SK-N-SH (cell line): ENCODE measurements at regions not wholly inside any gene's neighbourhood (a gene's known extent, or its start where the extent isn't known, plus 50 kb on each side); places are given as distances from the start of the nearest gene placed in this dataset.

ENCODE experiments used
- CTCF ChIP-seq: fragments of 200-600 bp; sonication (generic); IDR thresholded peaks from 2 replicates; pipeline ENCODE4 v1.6.1; 2017; ENCODE audit warnings: antibody characterized with exemption, mild to moderate bottlenecking, moderate library complexity
- EP300 ChIP-seq, 2 experiments: IDR thresholded peaks; 2 replicates each; pipeline versions ENCODE4 v1.4.0 to v1.6.1; 2012; ENCODE audit warnings: borderline replicate concordance in 1 of 2, low read depth in 1 of 2, low read length in 1 of 2
- PBX3 ChIP-seq: IDR thresholded peaks from 2 replicates; pipeline ENCODE4; 2012
- POLR2AphosphoS5 ChIP-seq: IDR thresholded peaks from 2 replicates; pipeline ENCODE4 v1.6.1; 2012; ENCODE audit warnings: low read depth, low read length
- SIN3A ChIP-seq: IDR thresholded peaks from 2 replicates; pipeline ENCODE4 v1.6.1; 2012; ENCODE audit warnings: low read depth, mild to moderate bottlenecking, low read length, moderate library complexity, borderline replicate concordance

- no peak for TF ChIP-seq CTCF
- no peak for TF ChIP-seq PBX3
- no peak for TF ChIP-seq POLR2AphosphoS5
- TF ChIP-seq EP300 (IDR thresholded peaks at IDR 0.05; ENCODE audit: borderline replicate concordance in 1 of 2, low read depth in 1 of 2, low read length in 1 of 2), result no peak
- no peak for TF ChIP-seq SIN3A
Observed at GRCh38 chr12:30145684-30146032, 361.9 kb upstream of the TMTC1 start.
